H1 (cell line): ENCODE measurements at regions not wholly inside any gene's neighbourhood (a gene's known extent, or its start where the extent isn't known, plus 50 kb on each side); places are given as distances from the start of the nearest gene placed in this dataset.

Experiments
- BCL11A ChIP-seq, 2 experiments: IDR thresholded peaks; one replicate each; pipeline ENCODE4 v1.6.1; 2011; ENCODE audit warnings: low read depth in 2 of 2, low read length in 2 of 2, mild to moderate bottlenecking in 2 of 2
- CBX8 ChIP-seq: fragments of 300-800, 300-1000 bp; sonication (generic); IDR thresholded peaks from 2 replicates; pipeline ENCODE4 v1.7.1; 2016; ENCODE audit warnings: low read depth, low read length, borderline replicate concordance
- CEBPB ChIP-seq: IDR thresholded peaks from 2 replicates; pipeline ENCODE4 v1.6.1; 2012; ENCODE audit warnings: low read depth, low read length
- CHD1 ChIP-seq: IDR thresholded peaks from 2 replicates; pipeline ENCODE4 v1.6.1; 2012; ENCODE audit warnings: low read depth, low read length, improper control_type of control experiment
- FOSL1 ChIP-seq: IDR thresholded peaks from 2 replicates; pipeline ENCODE4 v1.6.1; 2011; ENCODE audit warnings: mild to moderate bottlenecking, low read depth, low read length, moderate library complexity; ENCODE audit not compliant: insufficient read depth
- GABPA ChIP-seq: IDR thresholded peaks from 2 replicates; pipeline ENCODE4 v1.6.1; 2011; ENCODE audit warnings: mild to moderate bottlenecking, low read length, moderate library complexity, borderline replicate concordance; ENCODE audit not compliant: insufficient read depth
- GTF2F1 ChIP-seq: IDR thresholded peaks from 2 replicates; pipeline ENCODE4 v1.6.1; 2012; ENCODE audit warnings: low read depth, low read length, improper control_type of control experiment, borderline replicate concordance
- HDAC2 ChIP-seq, 2 experiments: fragments of 300-600 bp in 1 of 2; sonication (generic) in 1 of 2; IDR thresholded peaks; 2 replicates each; pipeline ENCODE4 v1.6.1; 2011 to 2012; ENCODE audit warnings: low read depth in 2 of 2, low read length in 2 of 2, mild to moderate bottlenecking in 2 of 2, moderate library complexity in 2 of 2, borderline replicate concordance in 1 of 2, inconsistent platforms in 1 of 2
- HDAC6 ChIP-seq: IDR thresholded peaks from one replicate; pipeline ENCODE4 v1.7.1; 2012; ENCODE audit warnings: low read depth, mild to moderate bottlenecking, inconsistent platforms, low read length, moderate library complexity
- KDM1A ChIP-seq: fragments of 200-600, 300-600 bp; sonication (generic); IDR thresholded peaks from 2 replicates; pipeline ENCODE4 v1.7.1; 2016; ENCODE audit warnings: mild to moderate bottlenecking, low read length, borderline replicate concordance
- MAFK ChIP-seq: IDR thresholded peaks from 2 replicates; pipeline ENCODE4 v1.6.1; 2012; ENCODE audit warnings: low read depth, mild to moderate bottlenecking, improper control_type of control experiment, low read length
- POLR2AphosphoS5 ChIP-seq: IDR thresholded peaks from 2 replicates; pipeline ENCODE4 v1.6.1; 2011; ENCODE audit warnings: low read depth, low read length
- RAD21 ChIP-seq, 2 experiments: IDR thresholded peaks in 1 of 2; conservative IDR thresholded peaks in 1 of 2; 2 replicates each; pipeline ENCODE4 v1.6.1; 2011; ENCODE audit warnings: low read depth in 2 of 2, low read length in 2 of 2, improper control_type of control experiment in 1 of 2, inconsistent platforms in 1 of 2, mild to moderate bottlenecking in 1 of 2, moderate library complexity in 1 of 2
- RBBP5 ChIP-seq: IDR thresholded peaks from 2 replicates; pipeline ENCODE4 v1.7.1; 2012; ENCODE audit warnings: low read depth, mild to moderate bottlenecking, inconsistent platforms, low read length, moderate library complexity, borderline replicate concordance
- RNF2 ChIP-seq: fragments of 200-900, 300-1000 bp; sonication (generic); IDR thresholded peaks from 2 replicates; pipeline ENCODE4 v1.7.1; 2016; ENCODE audit warnings: borderline replicate concordance, low read depth, mild to moderate bottlenecking, antibody characterized with exemption, low read length; ENCODE audit not compliant: poor library complexity, severe bottlenecking; ENCODE audit errors: missing control alignments
- SIX5 ChIP-seq: IDR thresholded peaks from 2 replicates; pipeline ENCODE4 v1.6.1; 2011; ENCODE audit warnings: mild to moderate bottlenecking, low read depth, low read length
- TAF1 ChIP-seq: IDR thresholded peaks from 2 replicates; pipeline ENCODE4 v1.6.1; 2011; ENCODE audit warnings: mild to moderate bottlenecking, low read depth, low read length
- YY1 ChIP-seq: IDR thresholded peaks from 2 replicates; pipeline ENCODE4 v1.6.1; 2011; ENCODE audit warnings: low read depth, mild to moderate bottlenecking, low read length
- TF ChIP-seq, protein P1 (sequence below): IDR thresholded peaks from 2 replicates; pipeline ENCODE4 v1.6.1; 2011; ENCODE audit warnings: low read length, improper control_type of control experiment
- TF ChIP-seq, protein P2 (sequence below), 3 experiments: IDR thresholded peaks; 1 replicate in 2 of 3; 2 replicates in 1 of 3; pipeline versions ENCODE4 v1.5.1 to v1.6.1; 2011; ENCODE audit warnings: low read length in 3 of 3, mild to moderate bottlenecking in 3 of 3, inconsistent platforms in 2 of 3, low read depth in 1 of 3, moderate library complexity in 1 of 3; ENCODE audit not compliant: insufficient read depth in 1 of 3; ENCODE audit errors: control extremely low read depth in 1 of 3
- TF ChIP-seq, protein P3 (sequence below): IDR thresholded peaks from 2 replicates; pipeline ENCODE4 v1.6.1; 2012; ENCODE audit warnings: inconsistent platforms

DNA sequence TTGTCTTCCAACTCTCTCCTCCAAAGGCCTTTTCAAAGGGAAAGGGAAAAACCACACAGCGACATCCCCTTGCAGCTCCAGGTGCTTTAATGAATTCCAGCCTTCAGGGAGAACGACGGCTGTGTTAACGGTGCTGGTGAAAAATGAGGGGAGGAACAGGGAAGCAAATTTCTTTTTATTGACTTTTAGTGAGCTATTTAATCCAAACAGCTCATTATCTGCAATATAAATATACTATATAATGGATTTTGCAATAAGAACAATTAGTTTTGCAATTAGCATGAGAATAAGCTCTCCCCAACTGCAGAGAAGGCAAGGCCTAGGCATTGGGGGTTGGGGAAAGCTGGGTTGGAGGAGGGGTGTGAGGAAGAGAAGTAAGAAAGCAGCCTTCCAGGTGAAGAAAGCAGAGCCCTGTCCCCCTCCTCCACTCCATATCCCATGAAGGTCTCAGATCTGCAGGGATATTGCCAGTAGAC lies 159.0 kb upstream of the ZC3H12A start (continued):
- no peak for TF ChIP-seq RNF2
- no peak for TF ChIP-seq CBX8
- TF ChIP-seq, protein P1, sequence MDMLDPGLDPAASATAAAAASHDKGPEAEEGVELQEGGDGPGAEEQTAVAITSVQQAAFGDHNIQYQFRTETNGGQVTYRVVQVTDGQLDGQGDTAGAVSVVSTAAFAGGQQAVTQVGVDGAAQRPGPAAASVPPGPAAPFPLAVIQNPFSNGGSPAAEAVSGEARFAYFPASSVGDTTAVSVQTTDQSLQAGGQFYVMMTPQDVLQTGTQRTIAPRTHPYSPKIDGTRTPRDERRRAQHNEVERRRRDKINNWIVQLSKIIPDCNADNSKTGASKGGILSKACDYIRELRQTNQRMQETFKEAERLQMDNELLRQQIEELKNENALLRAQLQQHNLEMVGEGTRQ: no peak
- no peak for TF ChIP-seq CHD1
- TF ChIP-seq POLR2AphosphoS5: no peak
- TF ChIP-seq CEBPB: 0 out of 2 replicates have a peak, but pooled peaks have one; percentile 14
- TF ChIP-seq, protein P2, sequence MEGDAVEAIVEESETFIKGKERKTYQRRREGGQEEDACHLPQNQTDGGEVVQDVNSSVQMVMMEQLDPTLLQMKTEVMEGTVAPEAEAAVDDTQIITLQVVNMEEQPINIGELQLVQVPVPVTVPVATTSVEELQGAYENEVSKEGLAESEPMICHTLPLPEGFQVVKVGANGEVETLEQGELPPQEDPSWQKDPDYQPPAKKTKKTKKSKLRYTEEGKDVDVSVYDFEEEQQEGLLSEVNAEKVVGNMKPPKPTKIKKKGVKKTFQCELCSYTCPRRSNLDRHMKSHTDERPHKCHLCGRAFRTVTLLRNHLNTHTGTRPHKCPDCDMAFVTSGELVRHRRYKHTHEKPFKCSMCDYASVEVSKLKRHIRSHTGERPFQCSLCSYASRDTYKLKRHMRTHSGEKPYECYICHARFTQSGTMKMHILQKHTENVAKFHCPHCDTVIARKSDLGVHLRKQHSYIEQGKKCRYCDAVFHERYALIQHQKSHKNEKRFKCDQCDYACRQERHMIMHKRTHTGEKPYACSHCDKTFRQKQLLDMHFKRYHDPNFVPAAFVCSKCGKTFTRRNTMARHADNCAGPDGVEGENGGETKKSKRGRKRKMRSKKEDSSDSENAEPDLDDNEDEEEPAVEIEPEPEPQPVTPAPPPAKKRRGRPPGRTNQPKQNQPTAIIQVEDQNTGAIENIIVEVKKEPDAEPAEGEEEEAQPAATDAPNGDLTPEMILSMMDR (IDR thresholded peaks at IDR 0.05; ENCODE audit: control extremely low read depth in 1 of 3, insufficient read depth in 1 of 3, low read depth in 1 of 3, low read length in 3 of 3): no peak
- TF ChIP-seq GABPA: no peak
- TF ChIP-seq HDAC2 (IDR thresholded peaks at IDR 0.05; ENCODE audit: borderline replicate concordance in 1 of 2, low read depth in 2 of 2, low read length in 2 of 2): no peak
- TF ChIP-seq HDAC6: no peak
- no peak for TF ChIP-seq GTF2F1
- TF ChIP-seq KDM1A: no peak
- TF ChIP-seq SIX5: no peak
- no peak for TF ChIP-seq FOSL1
- no peak for TF ChIP-seq TAF1
- 0 out of 2 replicates have a peak, but pooled peaks have one; percentile 18 for TF ChIP-seq YY1
- no peak for TF ChIP-seq BCL11A (IDR thresholded peaks at IDR 0.05; ENCODE audit: low read depth in 2 of 2, low read length in 2 of 2)
- no peak for TF ChIP-seq RBBP5
- TF ChIP-seq, protein P3, sequence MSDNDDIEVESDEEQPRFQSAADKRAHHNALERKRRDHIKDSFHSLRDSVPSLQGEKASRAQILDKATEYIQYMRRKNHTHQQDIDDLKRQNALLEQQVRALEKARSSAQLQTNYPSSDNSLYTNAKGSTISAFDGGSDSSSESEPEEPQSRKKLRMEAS: peak; percentile 24
- no peak for TF ChIP-seq MAFK
- TF ChIP-seq RAD21 (IDR thresholded peaks at IDR 0.05 in 1 of 2, conservative IDR thresholded peaks at IDR 0.05 in 1 of 2; ENCODE audit: low read depth in 2 of 2, low read length in 2 of 2): no peak
